Mucosa of rectum (tissue), 2 donors: ENCODE measurements at regions not wholly inside any gene's neighbourhood (a gene's known extent, or its start where the extent isn't known, plus 50 kb on each side); places are given as distances from the start of the nearest gene placed in this dataset.
A peak's percentile ranks its signal among the peaks of the same experiment; 100 is the strongest.
"Not testable (repeated sequence)": the region's sequence is repeated elsewhere in the genome, so short reads cannot be mapped to it uniquely, and the experiment has no call there.

Experiments used
- H3K27ac ChIP-seq, 2 donors: one replicate each; pipeline ENCODE4 v1.7.0; 2013; ENCODE audit warnings: inconsistent platforms in 2 of 2, low read depth in 2 of 2, low read length in 2 of 2
- H3K27me3 ChIP-seq, 2 donors: one replicate each; pipeline ENCODE4 v1.7.0; 2013; ENCODE audit warnings: low read length in 2 of 2; ENCODE audit not compliant: control insufficient read depth in 2 of 2, insufficient read depth in 2 of 2
- H3K36me3 ChIP-seq, 2 donors: one replicate each; pipeline ENCODE4 v1.7.0; 2013; ENCODE audit warnings: low read length in 2 of 2; ENCODE audit not compliant: control insufficient read depth in 2 of 2, insufficient read depth in 2 of 2
- H3K4me1 ChIP-seq, 2 donors: one replicate each; pipeline ENCODE4 v1.7.0; 2013; ENCODE audit warnings: low read length in 2 of 2, mild to moderate bottlenecking in 1 of 2; ENCODE audit not compliant: control insufficient read depth in 2 of 2, insufficient read depth in 2 of 2
- H3K4me3 ChIP-seq, 2 donors: one replicate each; pipeline ENCODE4 v1.7.0; 2013; ENCODE audit warnings: low read length in 2 of 2
- H3K9ac ChIP-seq, 2 donors: one replicate each; pipeline ENCODE4 v1.7.0; 2013; ENCODE audit warnings: low read length in 2 of 2, low read depth in 1 of 2, mild to moderate bottlenecking in 1 of 2
- H3K9me3 ChIP-seq, 2 donors: one replicate each; pipeline ENCODE4 v1.7.0; 2013; ENCODE audit warnings: low read length in 2 of 2; ENCODE audit not compliant: control insufficient read depth in 2 of 2
- donor health status: healthy.
- donor health status: Normal muscosa, but diverticular disease.

GRCh38 chr2:195559431-195559914 lies 97.6 kb upstream of the SLC39A10 start:
- H3K36me3 ChIP-seq: no peaks in the 10 kb centered on the region
- H3K9ac ChIP-seq: no peak overlapping the region
- no peaks in the 10 kb centered on the region for H3K27me3 ChIP-seq
- H3K27ac ChIP-seq: peak overlapping the region; percentile 57 to 71
- no peak overlapping the region for H3K4me3 ChIP-seq
- H3K9me3 ChIP-seq: no peaks in the 10 kb centered on the region
- H3K4me1 ChIP-seq: peaks cover 8 to 11% of the 10 kb centered on the region in 2 donors

GRCh38 chr2:195555971-195556370 lies 101.1 kb upstream of the SLC39A10 start:
- H3K4me1 ChIP-seq: peaks cover 2 to 11% of the 10 kb centered on the region in 2 donors
- H3K9ac ChIP-seq: no peak overlapping the region
- H3K36me3 ChIP-seq: no peaks in the 10 kb centered on the region
- H3K9me3 ChIP-seq: no peaks in the 10 kb centered on the region
- H3K27ac ChIP-seq: no peak overlapping the region
- H3K4me3 ChIP-seq: no peak overlapping the region
- no peaks in the 10 kb centered on the region for H3K27me3 ChIP-seq

GRCh38 chr2:195552581-195552980 lies 104.4 kb upstream of the SLC39A10 start:
- no peak overlapping the region for H3K27ac ChIP-seq
- H3K27me3 ChIP-seq: no peaks in the 10 kb centered on the region
- H3K4me3 ChIP-seq: no peak overlapping the region
- H3K9me3 ChIP-seq: no peaks in the 10 kb centered on the region
- H3K36me3 ChIP-seq: no peaks in the 10 kb centered on the region
- H3K4me1 ChIP-seq: no peaks in the 10 kb centered on the region
- H3K9ac ChIP-seq: no peak overlapping the region

- H3K4me1 ChIP-seq: no peaks in the 10 kb centered on the region
- no peak overlapping the region for H3K27ac ChIP-seq
- H3K9me3 ChIP-seq: no peaks in the 10 kb centered on the region
- H3K4me3 ChIP-seq: no peak overlapping the region
- no peaks in the 10 kb centered on the region for H3K36me3 ChIP-seq
- no peaks in the 10 kb centered on the region for H3K27me3 ChIP-seq
- no peak overlapping the region for H3K9ac ChIP-seq
These were observed 108.7 kb upstream of the SLC39A10 start for GRCh38 chr2:195548198-195548940.

- H3K36me3 ChIP-seq, H3K4me3 ChIP-seq, H3K27ac ChIP-seq, H3K9me3 ChIP-seq, H3K9ac ChIP-seq, H3K4me1 ChIP-seq, H3K27me3 ChIP-seq: not testable (repeated sequence)
These were observed 109.7 kb upstream of the SLC39A10 start for GRCh38 chr2:195547268-195547840.

GRCh38 chr2:195545811-195546210 lies 111.2 kb upstream of the SLC39A10 start:
- no peak overlapping the region for H3K9ac ChIP-seq
- H3K36me3 ChIP-seq: no peaks in the 10 kb centered on the region
- H3K9me3 ChIP-seq: no peaks in the 10 kb centered on the region
- no peak overlapping the region for H3K4me3 ChIP-seq
- H3K27me3 ChIP-seq: no peaks in the 10 kb centered on the region
- no peaks in the 10 kb centered on the region for H3K4me1 ChIP-seq
- no peak overlapping the region for H3K27ac ChIP-seq

- Histone ChIP-seq H3K9ac (no peak overlapping the region), H3K4me1 (no peaks in the 10 kb centered on the region), H3K27me3 (no peaks in the 10 kb centered on the region), H3K36me3 (no peaks in the 10 kb centered on the region), H3K4me3 (no peak overlapping the region), H3K27ac (no peak overlapping the region), H3K9me3 (no peaks in the 10 kb centered on the region)
These were observed 112.8 kb upstream of the SLC39A10 start for GRCh38 chr2:195543902-195544894.

GRCh38 chr2:195543063-195543462 lies 114.0 kb upstream of the SLC39A10 start:
- Histone ChIP-seq H3K27me3 (no peaks in the 10 kb centered on the region), H3K4me3 (no peak overlapping the region), H3K36me3 (no peaks in the 10 kb centered on the region), H3K9me3 (no peaks in the 10 kb centered on the region), H3K27ac (no peak overlapping the region), H3K4me1 (no peaks in the 10 kb centered on the region), H3K9ac (no peak overlapping the region)

- Histone ChIP-seq H3K9me3 (no peaks in the 10 kb centered on the region), H3K9ac (no peak overlapping the region), H3K27me3 (no peaks in the 10 kb centered on the region), H3K4me3 (no peak overlapping the region), H3K27ac (no peak overlapping the region), H3K36me3 (no peaks in the 10 kb centered on the region), H3K4me1 (no peaks in the 10 kb centered on the region)
These were observed 115.0 kb upstream of the SLC39A10 start for GRCh38 chr2:195542067-195542466.

GRCh38 chr2:195538937-195539336 lies 118.1 kb upstream of the SLC39A10 start:
- H3K4me1 ChIP-seq: peaks cover 0 to 3% of the 10 kb centered on the region in 2 donors
- no peak overlapping the region for H3K9ac ChIP-seq
- no peak overlapping the region for H3K27ac ChIP-seq
- no peak overlapping the region for H3K4me3 ChIP-seq
- no peaks in the 10 kb centered on the region for H3K9me3 ChIP-seq
- no peaks in the 10 kb centered on the region for H3K36me3 ChIP-seq
- H3K27me3 ChIP-seq: no peaks in the 10 kb centered on the region
